ENCODE measurements at regions not wholly inside any gene's neighbourhood (a gene's known extent, or its start where the extent isn't known, plus 50 kb on each side); places are given as distances from the start of the nearest gene placed in this dataset.

- Histone ChIP-seq H3K36me3 (replicated peaks in 1 of 2; ENCODE audit: control insufficient read depth in 1 of 2, insufficient read depth in 2 of 2, low read length in 2 of 2) (no peaks in the 10 kb centered on the region), H3K9me3 (ENCODE audit: low read length) (no peaks in the 10 kb centered on the region), H3K27ac (ENCODE audit: extremely low read length, insufficient read depth, low read length) (no peak overlapping the region), H3K79me2 (ENCODE audit: insufficient read depth, low read length) (no peaks in the 10 kb centered on the region), H3K4me2 (ENCODE audit: low read depth, low read length) (no peak overlapping the region), H2AFZ (ENCODE audit: low read length) (no peak overlapping the region), H3K9ac (ENCODE audit: insufficient read depth, low read depth, low read length) (no peak overlapping the region), H3K4me3 (replicated peaks in 1 of 3; ENCODE audit: insufficient read depth in 1 of 3, low read depth in 2 of 3, low read length in 3 of 3) (no peak overlapping the region), H3K4me1 (ENCODE audit: insufficient read depth, low read length) (no peaks in the 10 kb centered on the region), H4K20me1 (ENCODE audit: insufficient read depth, low read length) (no peaks in the 10 kb centered on the region), H3K27me3 (ENCODE audit: control insufficient read depth in 1 of 2, insufficient read depth in 2 of 2, low read length in 2 of 2) (no peaks in the 10 kb centered on the region; a peak in 1 of 5 replicates)
- ChIA-PET POLR2A (no interaction called here), CTCF (ENCODE audit: low intra/inter-chr PET ratio, low total read pairs) (no interaction called here)
- no peak for ATAC-seq
- in situ Hi-C loops (cut with HindIII; ENCODE audit: extremely low pct_ligation_motif_present, low pct_unique_long_range_greater_than_20kb) (loop anchor here (25.0 kb wide), 1 partner anchor 702 kb away; no protein-coding TSS in a partner anchor), intact Hi-C loops (cut with micrococcal nuclease; ENCODE audit: unreplicated experiment) (no loop called here)
- no TSS peak for BruUV-seq (replicated peaks)
- FAIRE-seq: no peak
- WGBS (ENCODE audit: low lambda C conversion rate): 3% methylated on average over 2 of the region's 2 CpGs
- no peak for DNase-seq (ENCODE audit: low spot score)
- TF ChIP-seq TAF15 (IDR thresholded peaks at IDR 0.05; ENCODE audit: low read depth, low read length, poor library complexity, severe bottlenecking) (no peak), NFE2L2 (IDR thresholded peaks at IDR 0.05; ENCODE audit: low read length) (no peak), ZFP91 (CRISPR knock-in tag; IDR thresholded peaks at IDR 0.05; ENCODE audit: borderline replicate concordance) (no peak), U2AF1 (optimal IDR thresholded peaks at IDR 0.05; ENCODE audit: low read depth, low read length) (no peak), ZNF781 (CRISPR knock-in tag; IDR thresholded peaks at IDR 0.05; ENCODE audit: borderline replicate concordance, not compliant biosample characterization) (no peak), THYN1 (CRISPR knock-in tag; IDR thresholded peaks at IDR 0.05; ENCODE audit: borderline replicate concordance, low read depth) (no peak), TSC22D2 (CRISPR knock-in tag; IDR thresholded peaks at IDR 0.05; ENCODE audit: borderline replicate concordance) (no peak), ZNF713 (CRISPR knock-in tag; IDR thresholded peaks at IDR 0.05) (no peak), ELF3 (CRISPR knock-in tag; IDR thresholded peaks at IDR 0.05) (no peak)
- TF ChIP-seq, protein P1, sequence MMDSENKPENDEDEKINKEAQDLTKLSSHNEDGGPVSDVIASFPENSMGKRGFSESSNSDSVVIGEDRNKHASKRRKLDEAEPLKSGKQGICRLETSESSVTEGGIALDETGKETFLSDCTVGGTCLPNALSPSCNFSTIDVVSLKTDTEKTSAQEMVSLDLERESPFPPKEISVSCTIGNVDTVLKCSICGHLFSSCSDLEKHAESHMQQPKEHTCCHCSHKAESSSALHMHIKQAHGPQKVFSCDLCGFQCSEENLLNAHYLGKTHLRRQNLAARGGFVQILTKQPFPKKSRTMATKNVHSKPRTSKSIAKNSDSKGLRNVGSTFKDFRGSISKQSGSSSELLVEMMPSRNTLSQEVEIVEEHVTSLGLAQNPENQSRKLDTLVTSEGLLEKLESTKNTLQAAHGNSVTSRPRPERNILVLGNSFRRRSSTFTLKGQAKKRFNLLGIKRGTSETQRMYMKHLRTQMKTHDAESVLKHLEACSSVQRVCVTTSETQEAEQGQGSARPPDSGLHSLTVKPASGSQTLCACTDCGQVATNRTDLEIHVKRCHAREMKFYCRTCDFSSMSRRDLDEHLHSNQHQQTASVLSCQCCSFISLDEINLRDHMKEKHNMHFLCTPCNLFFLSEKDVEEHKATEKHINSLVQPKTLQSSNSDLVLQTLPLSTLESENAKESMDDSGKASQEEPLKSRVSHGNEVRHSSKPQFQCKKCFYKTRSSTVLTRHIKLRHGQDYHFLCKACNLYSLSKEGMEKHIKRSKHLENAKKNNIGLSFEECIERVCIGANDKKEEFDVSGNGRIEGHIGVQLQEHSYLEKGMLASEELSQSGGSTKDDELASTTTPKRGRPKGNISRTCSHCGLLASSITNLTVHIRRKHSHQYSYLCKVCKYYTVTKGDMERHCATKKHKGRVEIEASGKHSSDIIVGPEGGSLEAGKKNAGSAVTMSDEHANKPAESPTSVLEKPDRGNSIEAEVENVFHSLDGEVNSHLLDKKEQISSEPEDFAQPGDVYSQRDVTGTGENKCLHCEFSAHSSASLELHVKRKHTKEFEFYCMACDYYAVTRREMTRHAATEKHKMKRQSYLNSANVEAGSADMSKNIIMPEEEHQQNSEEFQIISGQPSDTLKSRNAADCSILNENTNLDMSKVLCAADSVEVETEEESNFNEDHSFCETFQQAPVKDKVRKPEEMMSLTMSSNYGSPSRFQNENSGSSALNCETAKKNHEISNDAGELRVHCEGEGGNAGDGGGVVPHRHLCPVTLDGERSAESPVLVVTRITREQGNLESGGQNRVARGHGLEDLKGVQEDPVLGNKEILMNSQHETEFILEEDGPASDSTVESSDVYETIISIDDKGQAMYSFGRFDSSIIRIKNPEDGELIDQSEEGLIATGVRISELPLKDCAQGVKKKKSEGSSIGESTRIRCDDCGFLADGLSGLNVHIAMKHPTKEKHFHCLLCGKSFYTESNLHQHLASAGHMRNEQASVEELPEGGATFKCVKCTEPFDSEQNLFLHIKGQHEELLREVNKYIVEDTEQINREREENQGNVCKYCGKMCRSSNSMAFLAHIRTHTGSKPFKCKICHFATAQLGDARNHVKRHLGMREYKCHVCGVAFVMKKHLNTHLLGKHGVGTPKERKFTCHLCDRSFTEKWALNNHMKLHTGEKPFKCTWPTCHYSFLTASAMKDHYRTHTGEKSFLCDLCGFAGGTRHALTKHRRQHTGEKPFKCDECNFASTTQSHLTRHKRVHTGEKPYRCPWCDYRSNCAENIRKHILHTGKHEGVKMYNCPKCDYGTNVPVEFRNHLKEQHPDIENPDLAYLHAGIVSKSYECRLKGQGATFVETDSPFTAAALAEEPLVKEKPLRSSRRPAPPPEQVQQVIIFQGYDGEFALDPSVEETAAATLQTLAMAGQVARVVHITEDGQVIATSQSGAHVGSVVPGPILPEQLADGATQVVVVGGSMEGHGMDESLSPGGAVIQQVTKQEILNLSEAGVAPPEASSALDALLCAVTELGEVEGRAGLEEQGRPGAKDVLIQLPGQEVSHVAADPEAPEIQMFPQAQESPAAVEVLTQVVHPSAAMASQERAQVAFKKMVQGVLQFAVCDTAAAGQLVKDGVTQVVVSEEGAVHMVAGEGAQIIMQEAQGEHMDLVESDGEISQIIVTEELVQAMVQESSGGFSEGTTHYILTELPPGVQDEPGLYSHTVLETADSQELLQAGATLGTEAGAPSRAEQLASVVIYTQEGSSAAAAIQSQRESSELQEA (CRISPR knock-in tag; IDR thresholded peaks at IDR 0.05; ENCODE audit: not compliant biosample characterization): no peak
Observed at GRCh38 chr7:91789086-91789485, 91.4 kb downstream of the MTERF1 start.

All from HepG2 (cell line).